ENCODE measurements at regions not wholly inside any gene's neighbourhood (a gene's known extent, or its start where the extent isn't known, plus 50 kb on each side); places are given as distances from the start of the nearest gene placed in this dataset.

DNA sequence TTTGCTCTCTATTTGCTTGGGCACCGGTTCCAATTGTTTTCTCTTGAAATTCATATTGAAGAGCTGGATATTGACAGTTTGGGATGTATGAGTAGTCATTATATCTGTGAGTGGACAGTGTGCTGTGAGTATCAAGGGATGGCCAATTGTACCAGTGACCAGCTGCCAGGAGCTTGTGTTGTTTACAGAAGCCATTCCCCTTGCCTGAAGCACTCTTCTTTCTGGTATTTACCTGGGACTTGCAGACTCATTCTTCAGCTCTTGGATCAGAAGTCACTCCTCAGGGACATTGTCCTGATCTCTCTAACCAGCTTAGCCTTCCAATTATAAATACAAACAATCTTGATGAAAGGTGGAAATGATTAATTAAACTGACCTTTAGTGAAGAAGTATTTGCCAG, 438.3 kb upstream of the LRATD1 start (continued):
- TF ChIP-seq RAD21 (IDR thresholded peaks at IDR 0.05; ENCODE audit: insufficient read depth, low read depth, low read length) (no peak), MXI1 (IDR thresholded peaks at IDR 0.05; ENCODE audit: low read depth, low read length) (no peak), SMAD5 (IDR thresholded peaks at IDR 0.05; ENCODE audit: low read depth) (no peak), ZZZ3 (IDR thresholded peaks at IDR 0.05; ENCODE audit: control insufficient read depth, insufficient read length, low read depth) (no peak), ESRRA (IDR thresholded peaks at IDR 0.05; ENCODE audit: low read length) (no peak)
- TF ChIP-seq, protein P1, sequence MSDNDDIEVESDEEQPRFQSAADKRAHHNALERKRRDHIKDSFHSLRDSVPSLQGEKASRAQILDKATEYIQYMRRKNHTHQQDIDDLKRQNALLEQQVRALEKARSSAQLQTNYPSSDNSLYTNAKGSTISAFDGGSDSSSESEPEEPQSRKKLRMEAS (IDR thresholded peaks at IDR 0.05; ENCODE audit: low read depth, low read length) = no peak

DNA sequence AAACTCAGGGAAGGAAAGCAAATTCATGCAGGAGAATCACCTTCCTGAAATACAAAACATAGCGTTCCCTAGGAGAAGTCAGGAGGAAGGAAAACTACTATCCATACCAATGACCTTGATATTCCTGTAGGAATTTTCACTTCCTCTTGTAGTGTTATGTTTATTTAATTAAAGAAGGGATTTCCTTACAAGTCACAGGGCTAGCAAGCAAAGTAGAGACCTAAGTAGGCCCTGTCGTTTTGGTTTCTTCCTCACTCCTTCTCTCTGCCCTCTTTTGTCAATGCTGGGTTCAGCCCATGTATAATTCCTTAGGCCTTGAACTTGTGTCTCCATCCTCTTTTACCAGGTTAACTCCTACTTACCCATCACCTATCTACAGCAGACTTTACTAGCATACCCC, 435.2 kb upstream of the LRATD1 start:
- WGBS (ENCODE audit: insufficient coverage, insufficient replicate concordance, low lambda C conversion rate, missing lambda C conversion rate) = 22% methylated on average over 2 of the region's 2 CpGs
- Histone ChIP-seq H3K27ac (ENCODE audit: control insufficient read depth, insufficient read depth) (no peak overlapping the region), H2AFZ (ENCODE audit: control insufficient read depth, low read depth, low read length) (no peak overlapping the region), H3K36me3 (ENCODE audit: control insufficient read depth in 2 of 2, insufficient read depth in 2 of 2, low read length in 1 of 2) (no peaks in the 10 kb centered on the region), H4K20me1 (ENCODE audit: control insufficient read depth, insufficient read depth) (no peaks in the 10 kb centered on the region), H3K4me2 (ENCODE audit: control insufficient read depth, insufficient read depth) (no peak overlapping the region), H3K9me3 (replicated peaks; ENCODE audit: control insufficient read depth, insufficient read depth, low read length) (no peaks in the 10 kb centered on the region), H3K27me3 (replicated peaks in 1 of 2; ENCODE audit: control insufficient read depth in 2 of 2, insufficient read depth in 2 of 2, low read length in 1 of 2) (no peaks in the 10 kb centered on the region), H3K4me1 (ENCODE audit: control insufficient read depth, insufficient read depth, low read length) (no peaks in the 10 kb centered on the region), H3K79me2 (ENCODE audit: control insufficient read depth, insufficient read depth, low read length) (no peaks in the 10 kb centered on the region), H3K4me3 (no peak overlapping the region), H3K9ac (ENCODE audit: control insufficient read depth, insufficient read depth, low read length) (no peak overlapping the region)
- intact Hi-C loops (cut with micrococcal nuclease; ENCODE audit: unreplicated experiment) (no loop called here), in situ Hi-C loops (cut with MboI) (no loop called here)
- ChIA-PET RAD21 (ENCODE audit: unreplicated experiment) (no interaction called here), SMC1A (ENCODE audit: uncharacterized antibody, unreplicated experiment) (no interaction called here), CTCF (no interaction called here), POLR2A (no interaction called here)
- no TSS peak for BruUV-seq (replicated peaks)
- DNase-seq (ENCODE audit: low read depth, low spot score) (no peak), ATAC-seq (no peak), FAIRE-seq (no peak)
- TF ChIP-seq JUND (IDR thresholded peaks at IDR 0.05; ENCODE audit: low read depth, low read length) = no peak

DNA sequence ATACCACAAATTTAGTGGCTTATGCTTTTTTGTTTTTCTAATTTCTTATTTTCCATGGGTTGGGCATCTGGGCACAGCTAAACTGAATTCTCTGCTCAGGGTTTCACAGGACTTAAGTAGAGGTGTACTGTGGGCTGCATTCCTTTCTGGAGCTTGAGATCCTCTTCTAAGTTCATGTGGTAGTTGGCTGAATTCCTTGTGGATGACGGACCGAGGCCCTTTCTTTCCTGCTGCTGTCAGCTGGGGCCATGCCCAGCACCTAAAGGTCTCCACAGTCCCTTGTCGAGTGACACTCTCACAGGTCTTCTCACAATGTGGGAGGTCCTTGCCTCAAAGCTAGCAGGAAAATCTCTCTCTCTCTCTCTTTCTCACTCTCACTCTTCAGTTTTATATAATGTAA, 433.5 kb upstream of the LRATD1 start:
- WGBS (ENCODE audit: insufficient coverage, insufficient replicate concordance, low lambda C conversion rate, missing lambda C conversion rate) = 29% methylated on average over 3 of the region's 3 CpGs
- ATAC-seq = no peak
- no peak for DNase-seq (ENCODE audit: low read depth, low spot score)
- Histone ChIP-seq H3K27ac (ENCODE audit: control insufficient read depth, insufficient read depth) (no peak overlapping the region), H3K27me3 (replicated peaks in 1 of 2; ENCODE audit: control insufficient read depth in 2 of 2, insufficient read depth in 2 of 2, low read length in 1 of 2) (no peaks in the 10 kb centered on the region), H3K9ac (ENCODE audit: control insufficient read depth, insufficient read depth, low read length) (no peak overlapping the region), H3K9me3 (replicated peaks; ENCODE audit: control insufficient read depth, insufficient read depth, low read length) (no peaks in the 10 kb centered on the region), H4K20me1 (ENCODE audit: control insufficient read depth, insufficient read depth) (no peaks in the 10 kb centered on the region), H3K4me3 (no peak overlapping the region), H3K4me1 (ENCODE audit: control insufficient read depth, insufficient read depth, low read length) (no peaks in the 10 kb centered on the region), H2AFZ (ENCODE audit: control insufficient read depth, low read depth, low read length) (no peak overlapping the region), H3K36me3 (ENCODE audit: control insufficient read depth in 2 of 2, insufficient read depth in 2 of 2, low read length in 1 of 2) (no peaks in the 10 kb centered on the region), H3K4me2 (ENCODE audit: control insufficient read depth, insufficient read depth) (no peak overlapping the region), H3K79me2 (ENCODE audit: control insufficient read depth, insufficient read depth, low read length) (no peaks in the 10 kb centered on the region)
- TF ChIP-seq NFYB (IDR thresholded peaks at IDR 0.05; ENCODE audit: insufficient read depth, low read depth, low read length) (no peak), POU2F2 (IDR thresholded peaks at IDR 0.05; ENCODE audit: borderline replicate concordance, low read depth, low read length) (no peak), BCL3 (IDR thresholded peaks at IDR 0.05; ENCODE audit: borderline replicate concordance, insufficient read depth, low read depth, low read length, poor library complexity, severe bottlenecking) (no peak), SMAD1 (IDR thresholded peaks at IDR 0.05; ENCODE audit: low read depth, partially characterized antibody) (no peak)
- BruUV-seq (replicated peaks) = no TSS peak
- ChIA-PET CTCF (interaction anchor here (0.9 kb wide), 1 partner anchor 14 kb away, joined by 3 read pairs; no protein-coding TSS in a partner anchor), SMC1A (ENCODE audit: uncharacterized antibody, unreplicated experiment) (no interaction called here), POLR2A (no interaction called here), RAD21 (ENCODE audit: unreplicated experiment) (interaction anchor here (1.4 kb wide), 1 partner anchor 9 kb away, joined by 4 read pairs; no protein-coding TSS in a partner anchor)
- intact Hi-C loops (cut with micrococcal nuclease; ENCODE audit: unreplicated experiment) = no loop called here
- in situ Hi-C loops (cut with MboI) = no loop called here
- FAIRE-seq = no peak
